ENCODE measurements at regions not wholly inside any gene's neighbourhood (a gene's known extent, or its start where the extent isn't known, plus 50 kb on each side); places are given as distances from the start of the nearest gene placed in this dataset.

DNA sequence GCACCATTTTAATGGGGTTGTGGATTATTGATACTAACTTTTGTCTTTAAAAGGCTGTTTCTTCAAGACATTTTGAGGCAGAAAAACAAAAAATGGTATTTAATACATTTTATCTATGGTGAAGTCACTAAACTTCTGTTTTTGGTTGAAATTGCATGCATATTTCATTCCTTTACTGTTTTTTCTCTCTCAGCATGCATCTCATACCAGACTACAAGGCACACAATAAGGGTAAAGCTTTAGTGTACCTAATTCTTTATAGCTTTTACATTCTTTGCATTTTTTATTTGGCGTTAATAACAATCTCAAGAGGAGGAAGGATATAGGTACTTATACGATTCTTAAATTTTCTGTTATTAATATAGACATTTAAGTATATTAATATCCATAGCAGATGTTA, 151.0 kb upstream of the DKK2 start:
- Histone ChIP-seq H3K4me2 (no peak overlapping the region), H3K27me3 (no peaks in the 10 kb centered on the region), H3K4me1 (ENCODE audit: insufficient read depth) (no peaks in the 10 kb centered on the region), H3K9me3 (ENCODE audit: low read depth) (no peaks in the 10 kb centered on the region), H3K79me2 (no peaks in the 10 kb centered on the region), H2AFZ (no peak overlapping the region), H3K36me3 (replicated peaks; ENCODE audit: insufficient read depth, low read depth) (no peaks in the 10 kb centered on the region), H3K27ac (no peak overlapping the region), H4K20me1 (ENCODE audit: insufficient read depth, poor library complexity, severe bottlenecking) (no peaks in the 10 kb centered on the region), H3K4me3 (no peak overlapping the region), H3K9me2 (replicated peaks; ENCODE audit: insufficient read depth) (no peaks in the 10 kb centered on the region)
- no peak for DNase-seq (ENCODE audit: low spot score)
- no peak for TF ChIP-seq EZH2phosphoT487 (IDR thresholded peaks at IDR 0.05; ENCODE audit: low read depth, severe bottlenecking, unreplicated experiment)
- WGBS (ENCODE audit: low lambda C conversion rate, missing lambda C conversion rate) = 76% methylated on average over 2 of the region's 2 CpGs

DNA sequence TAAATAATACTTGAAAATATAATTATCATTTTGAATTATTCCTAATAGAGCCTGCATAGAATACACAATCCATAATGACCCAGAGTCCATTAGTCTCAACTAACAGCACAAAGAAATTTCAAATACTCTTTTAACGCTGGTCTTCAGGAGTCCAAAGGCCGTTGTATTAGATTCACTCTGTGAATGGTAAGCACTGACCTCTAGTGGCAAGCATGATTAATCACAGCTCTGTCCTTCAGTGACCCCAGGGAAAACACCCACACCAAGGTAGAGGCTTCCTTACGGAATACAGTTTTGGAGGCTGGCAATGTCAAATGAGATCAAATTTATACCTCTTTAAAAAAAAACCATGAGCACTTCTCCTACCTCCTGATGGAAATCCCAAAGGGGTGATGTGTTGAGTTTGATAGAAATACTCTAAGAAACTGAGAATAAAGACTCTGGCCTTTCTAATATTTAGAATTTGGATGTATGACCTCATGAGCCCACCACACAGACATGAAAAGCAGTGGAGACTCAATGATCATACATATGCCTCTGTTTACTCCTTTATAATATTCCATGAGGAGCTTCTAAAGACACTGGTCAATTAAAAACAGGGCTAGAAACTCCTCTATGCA, 147.2 kb upstream of the DKK2 start:
- Histone ChIP-seq H3K79me2 (no peaks in the 10 kb centered on the region), H3K36me3 (replicated peaks; ENCODE audit: insufficient read depth, low read depth) (no peaks in the 10 kb centered on the region), H4K20me1 (ENCODE audit: insufficient read depth, poor library complexity, severe bottlenecking) (no peaks in the 10 kb centered on the region), H3K4me3 (no peak overlapping the region), H3K9me2 (replicated peaks; ENCODE audit: insufficient read depth) (no peaks in the 10 kb centered on the region), H3K4me1 (ENCODE audit: insufficient read depth) (no peaks in the 10 kb centered on the region), H3K9me3 (ENCODE audit: low read depth) (no peaks in the 10 kb centered on the region), H3K4me2 (no peak overlapping the region), H3K27ac (no peak overlapping the region), H2AFZ (no peak overlapping the region), H3K27me3 (no peaks in the 10 kb centered on the region)
- DNase-seq (ENCODE audit: low spot score) = peak; percentile 81
- WGBS (ENCODE audit: low lambda C conversion rate, missing lambda C conversion rate) = 16% methylated on average over 3 of the region's 3 CpGs
- no peak for TF ChIP-seq EZH2 (IDR thresholded peaks at IDR 0.05; ENCODE audit: borderline replicate concordance)
- TF ChIP-seq, protein P1, sequence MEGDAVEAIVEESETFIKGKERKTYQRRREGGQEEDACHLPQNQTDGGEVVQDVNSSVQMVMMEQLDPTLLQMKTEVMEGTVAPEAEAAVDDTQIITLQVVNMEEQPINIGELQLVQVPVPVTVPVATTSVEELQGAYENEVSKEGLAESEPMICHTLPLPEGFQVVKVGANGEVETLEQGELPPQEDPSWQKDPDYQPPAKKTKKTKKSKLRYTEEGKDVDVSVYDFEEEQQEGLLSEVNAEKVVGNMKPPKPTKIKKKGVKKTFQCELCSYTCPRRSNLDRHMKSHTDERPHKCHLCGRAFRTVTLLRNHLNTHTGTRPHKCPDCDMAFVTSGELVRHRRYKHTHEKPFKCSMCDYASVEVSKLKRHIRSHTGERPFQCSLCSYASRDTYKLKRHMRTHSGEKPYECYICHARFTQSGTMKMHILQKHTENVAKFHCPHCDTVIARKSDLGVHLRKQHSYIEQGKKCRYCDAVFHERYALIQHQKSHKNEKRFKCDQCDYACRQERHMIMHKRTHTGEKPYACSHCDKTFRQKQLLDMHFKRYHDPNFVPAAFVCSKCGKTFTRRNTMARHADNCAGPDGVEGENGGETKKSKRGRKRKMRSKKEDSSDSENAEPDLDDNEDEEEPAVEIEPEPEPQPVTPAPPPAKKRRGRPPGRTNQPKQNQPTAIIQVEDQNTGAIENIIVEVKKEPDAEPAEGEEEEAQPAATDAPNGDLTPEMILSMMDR (IDR thresholded peaks at IDR 0.05; ENCODE audit: poor library complexity) = peak; percentile 91

DNA sequence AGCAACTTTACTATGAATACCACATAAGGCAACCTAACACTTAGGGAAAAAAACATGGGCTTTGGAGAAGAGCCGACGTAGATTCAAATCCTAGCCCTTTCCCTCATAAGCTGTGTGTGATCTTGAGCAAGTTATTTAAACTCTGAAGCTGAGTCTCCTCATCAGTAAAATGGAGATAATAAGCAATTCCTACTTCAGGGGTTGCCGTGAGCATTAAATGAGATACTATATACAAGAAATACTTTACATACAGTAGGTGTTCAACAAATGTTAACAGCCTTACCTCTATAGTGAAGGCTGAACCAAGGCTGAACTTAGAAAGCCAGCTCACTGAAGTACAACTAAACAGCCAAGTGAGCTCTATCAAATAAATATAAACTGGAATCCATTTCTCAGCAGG, 146.2 kb upstream of the DKK2 start:
- TF ChIP-seq, protein P1 (IDR thresholded peaks at IDR 0.05; ENCODE audit: poor library complexity) = no peak
- TF ChIP-seq EZH2phosphoT487 (IDR thresholded peaks at IDR 0.05; ENCODE audit: low read depth, severe bottlenecking, unreplicated experiment) (no peak), EZH2 (IDR thresholded peaks at IDR 0.05; ENCODE audit: borderline replicate concordance) (no peak)
- H3K9me2 ChIP-seq (replicated peaks; ENCODE audit: insufficient read depth) = no peaks in the 10 kb centered on the region

DNA sequence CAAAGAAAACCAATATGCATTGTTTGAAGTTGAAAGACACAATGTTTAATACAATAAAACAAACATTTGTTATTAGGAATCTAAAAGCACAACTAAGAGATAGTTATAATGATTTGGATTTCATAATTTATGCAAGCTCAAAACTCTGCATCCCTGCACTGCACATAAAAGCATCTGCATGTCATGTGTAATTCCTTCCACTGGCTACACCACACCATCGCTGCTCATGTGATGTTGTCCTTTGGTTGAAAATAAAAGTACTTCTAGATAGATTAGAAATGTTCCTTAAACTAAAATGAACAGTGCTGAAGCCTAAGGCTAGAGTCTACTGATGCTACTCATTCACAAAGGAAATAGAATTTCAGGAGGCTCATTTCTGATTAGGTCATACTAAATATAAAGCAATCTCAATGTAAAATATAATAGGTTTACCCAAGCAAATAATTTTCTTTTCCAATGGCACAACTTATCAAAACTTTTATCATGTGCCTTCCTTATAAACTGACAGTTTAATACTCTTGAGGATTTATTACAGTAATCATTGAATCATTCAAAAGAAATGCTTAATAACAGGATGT, 130.8 kb upstream of the DKK2 start:
- DNase-seq (ENCODE audit: low spot score) = no peak
- 89% methylated on average over 1 of the region's 1 CpG for WGBS (ENCODE audit: low lambda C conversion rate, missing lambda C conversion rate)
- Histone ChIP-seq H3K27ac (no peak overlapping the region), H3K4me3 (no peak overlapping the region), H2AFZ (no peak overlapping the region), H3K36me3 (replicated peaks; ENCODE audit: insufficient read depth, low read depth) (no peaks in the 10 kb centered on the region), H3K9me3 (ENCODE audit: low read depth) (no peaks in the 10 kb centered on the region), H3K4me2 (no peak overlapping the region), H3K4me1 (ENCODE audit: insufficient read depth) (no peaks in the 10 kb centered on the region), H4K20me1 (ENCODE audit: insufficient read depth, poor library complexity, severe bottlenecking) (no peaks in the 10 kb centered on the region), H3K79me2 (no peaks in the 10 kb centered on the region), H3K27me3 (no peaks in the 10 kb centered on the region), H3K9me2 (replicated peaks; ENCODE audit: insufficient read depth) (no peaks in the 10 kb centered on the region)
- no peak for TF ChIP-seq EZH2phosphoT487 (IDR thresholded peaks at IDR 0.05; ENCODE audit: low read depth, severe bottlenecking, unreplicated experiment)
- TF ChIP-seq EZH2 (IDR thresholded peaks at IDR 0.05; ENCODE audit: borderline replicate concordance) = no peak
- TF ChIP-seq, protein P1 (IDR thresholded peaks at IDR 0.05; ENCODE audit: poor library complexity) = no peak

More for the DNA sequence above, 146.2 kb upstream of the DKK2 start:
- no peak overlapping the region for H3K4me3 ChIP-seq
- no peak overlapping the region for H2AFZ ChIP-seq
- no peaks in the 10 kb centered on the region for H4K20me1 ChIP-seq (ENCODE audit: insufficient read depth, poor library complexity, severe bottlenecking)
- no peaks in the 10 kb centered on the region for H3K79me2 ChIP-seq
- H3K9me3 ChIP-seq (ENCODE audit: low read depth) = no peaks in the 10 kb centered on the region
- whole genome bisulfite sequencing (ENCODE audit: low lambda C conversion rate, missing lambda C conversion rate) = 98% methylated on average over 3 of the region's 3 CpGs
- no peaks in the 10 kb centered on the region for H3K27me3 ChIP-seq
- H3K4me1 ChIP-seq (ENCODE audit: insufficient read depth) = no peaks in the 10 kb centered on the region
- no peak overlapping the region for H3K4me2 ChIP-seq
- H3K27ac ChIP-seq = no peak overlapping the region
- no peak for DNase-seq (ENCODE audit: low spot score)
- no peaks in the 10 kb centered on the region for H3K36me3 ChIP-seq (replicated peaks; ENCODE audit: insufficient read depth, low read depth)

Data from hepatocyte (in vitro differentiated cells).